C4-2B (cell line): ENCODE measurements at regions not wholly inside any gene's neighbourhood (a gene's known extent, or its start where the extent isn't known, plus 50 kb on each side); places are given as distances from the start of the nearest gene placed in this dataset.

Experiments used
- CTCF ChIP-seq: fragments of 450-650 bp; conservative IDR thresholded peaks from 2 replicates; pipeline ENCODE4 v1.5.1; 2017; ENCODE audit warnings: mild to moderate bottlenecking
- ZFX ChIP-seq: fragments of 450-650 bp; IDR thresholded peaks from 2 replicates; pipeline ENCODE4 v1.6.1; 2017

DNA sequence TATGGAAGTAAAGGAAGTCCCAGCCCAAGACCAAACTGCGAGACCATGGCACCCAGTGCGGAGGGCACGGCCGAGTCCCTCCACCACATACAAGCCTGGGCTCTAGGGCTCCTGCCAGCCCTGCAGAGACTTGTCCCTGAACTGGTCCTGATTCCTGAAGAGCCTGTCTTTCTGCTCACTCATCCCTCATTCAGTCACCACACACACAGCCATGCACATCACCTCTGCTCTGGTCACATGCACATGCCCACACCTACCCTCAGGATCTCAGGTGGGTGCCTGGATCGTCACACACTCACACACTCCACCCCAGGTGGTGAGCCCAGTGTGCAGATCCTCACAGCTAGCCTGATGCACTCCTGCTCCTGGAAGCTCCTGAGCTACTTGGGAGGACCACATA lies 71.4 kb upstream of the LAPTM4A start:
- TF ChIP-seq CTCF (no peak), ZFX (no peak)
